H1 (cell line): ENCODE measurements at regions not wholly inside any gene's neighbourhood (a gene's known extent, or its start where the extent isn't known, plus 50 kb on each side); places are given as distances from the start of the nearest gene placed in this dataset.

Experiments used
- BRCA1 ChIP-seq: IDR thresholded peaks from 2 replicates; pipeline ENCODE4 v1.6.1; 2012; ENCODE audit warnings: low read depth, low read length, improper control_type of control experiment
- GABPA ChIP-seq: IDR thresholded peaks from 2 replicates; pipeline ENCODE4 v1.6.1; 2011; ENCODE audit warnings: mild to moderate bottlenecking, low read length, moderate library complexity, borderline replicate concordance; ENCODE audit not compliant: insufficient read depth
- HDAC6 ChIP-seq: IDR thresholded peaks from one replicate; pipeline ENCODE4 v1.7.1; 2012; ENCODE audit warnings: low read depth, mild to moderate bottlenecking, inconsistent platforms, low read length, moderate library complexity
- KDM1A ChIP-seq: fragments of 200-600, 300-600 bp; sonication (generic); IDR thresholded peaks from 2 replicates; pipeline ENCODE4 v1.7.1; 2016; ENCODE audit warnings: mild to moderate bottlenecking, low read length, borderline replicate concordance
- MAFK ChIP-seq: IDR thresholded peaks from 2 replicates; pipeline ENCODE4 v1.6.1; 2012; ENCODE audit warnings: low read depth, mild to moderate bottlenecking, improper control_type of control experiment, low read length
- PHF8 ChIP-seq: fragments of 200-600 bp; sonication (generic); conservative IDR thresholded peaks from 2 replicates; pipeline ENCODE4 v1.7.1; 2012; ENCODE audit warnings: low read depth, mild to moderate bottlenecking, inconsistent platforms, low read length, moderate library complexity
- SIN3A ChIP-seq, 2 experiments: IDR thresholded peaks in 1 of 2; conservative IDR thresholded peaks in 1 of 2; 2 replicates each; pipeline ENCODE4 v1.6.1; 2011 to 2012; ENCODE audit warnings: low read length in 2 of 2, improper control_type of control experiment in 1 of 2, low read depth in 1 of 2, mild to moderate bottlenecking in 1 of 2
- SP1 ChIP-seq: IDR thresholded peaks from 2 replicates; pipeline ENCODE4 v1.6.1; 2011; ENCODE audit warnings: low read depth, low read length

GRCh38 chr5:167296066-167296465, 995.4 kb upstream of the WWC1 start (continued):
- TF ChIP-seq PHF8 (no peak), KDM1A (no peak), GABPA (no peak), SP1 (no peak), MAFK (no peak), SIN3A (conservative IDR thresholded peaks at IDR 0.05 in 1 of 2, IDR thresholded peaks at IDR 0.05 in 1 of 2; ENCODE audit: low read depth in 1 of 2, low read length in 2 of 2) (no peak), HDAC6 (no peak), BRCA1 (no peak)
